NT2/D1 (cell line): ENCODE measurements at regions not wholly inside any gene's neighbourhood (a gene's known extent, or its start where the extent isn't known, plus 50 kb on each side); places are given as distances from the start of the nearest gene placed in this dataset.

ENCODE experiments used
- YY1 ChIP-seq: IDR thresholded peaks from 2 replicates; pipeline ENCODE4 v1.6.1; 2011; ENCODE audit not compliant: insufficient read length, insufficient read depth
- ZNF274 ChIP-seq: IDR thresholded peaks from 2 replicates; pipeline ENCODE4 v1.6.1; 2011; ENCODE audit warnings: mild to moderate bottlenecking, low read depth, low read length

GRCh38 chr12:127595506-127595905, 671.5 kb upstream of the TMEM132C start:
- TF ChIP-seq ZNF274 (no peak), YY1 (no peak)
